DOHH2 (cell line): ENCODE measurements at regions not wholly inside any gene's neighbourhood (a gene's known extent, or its start where the extent isn't known, plus 50 kb on each side); places are given as distances from the start of the nearest gene placed in this dataset.

Experiments used
- H3F3A ChIP-seq: fragments of 200-600 bp; sonication (generic), shearing (Covaris generic); 2 replicates; pipeline ENCODE4 v1.6.0; 2016; ENCODE audit warnings: antibody characterized with exemption, mild to moderate bottlenecking; ENCODE audit not compliant: control insufficient read depth, insufficient read depth
- H3K27ac ChIP-seq: fragments of 200-600 bp; sonication (generic); 2 replicates; pipeline ENCODE4 v1.5.1; 2014; ENCODE audit warnings: low read depth, mild to moderate bottlenecking, low read length, moderate library complexity
- H3K27me3 ChIP-seq: fragments of 200-600 bp; sonication (generic); 2 replicates; pipeline ENCODE4 v1.6.1; 2014; ENCODE audit warnings: mild to moderate bottlenecking, low read length, mixed read lengths; ENCODE audit not compliant: control insufficient read depth
- H3K36me3 ChIP-seq: fragments of 200-600 bp; sonication (generic); 2 replicates; pipeline ENCODE4 v1.6.1; 2014; ENCODE audit warnings: mild to moderate bottlenecking, low read length, moderate library complexity, mixed read lengths; ENCODE audit not compliant: control insufficient read depth
- H3K4me1 ChIP-seq: fragments of 200-600 bp; sonication (generic); 2 replicates; pipeline ENCODE4 v1.6.1; 2014; ENCODE audit warnings: mild to moderate bottlenecking, low read length, mixed read lengths; ENCODE audit not compliant: control insufficient read depth
- H3K4me2 ChIP-seq: fragments of 200-600 bp; sonication (generic); 2 replicates; pipeline ENCODE4 v1.6.0; 2014; ENCODE audit warnings: mild to moderate bottlenecking, low read length, moderate library complexity
- H3K4me3 ChIP-seq: fragments of 200-600 bp; sonication (generic); 2 replicates; pipeline ENCODE4 v1.5.1; 2014; ENCODE audit warnings: mild to moderate bottlenecking, low read length, mixed read lengths
- H3K79me2 ChIP-seq: fragments of 200-600 bp; sonication (generic); 2 replicates; pipeline ENCODE4 v1.6.1; 2014; ENCODE audit warnings: mild to moderate bottlenecking, low read length, mixed read lengths; ENCODE audit not compliant: control insufficient read depth
- H3K9me2 ChIP-seq: fragments of 200-600 bp; sonication (generic); replicated peaks from 2 replicates; pipeline ENCODE4 v1.6.1; 2014; ENCODE audit warnings: mild to moderate bottlenecking, low read length, mixed read lengths; ENCODE audit not compliant: control insufficient read depth
- H3K9me3 ChIP-seq: fragments of 200-600 bp; sonication (generic); 2 replicates; pipeline ENCODE4 v1.6.1; 2014; ENCODE audit warnings: antibody characterized with exemption, low read length, mixed read lengths; ENCODE audit not compliant: control insufficient read depth, insufficient read depth
- H4K20me1 ChIP-seq: fragments of 200-600 bp; sonication (generic); 2 replicates; pipeline ENCODE4 v1.6.0; 2014; ENCODE audit warnings: low read depth, mild to moderate bottlenecking, antibody characterized with exemption, low read length, moderate library complexity; ENCODE audit not compliant: control insufficient read depth, insufficient read depth
- CTCF ChIP-seq: fragments of 200-600 bp; sonication (generic); IDR thresholded peaks from one replicate; pipeline ENCODE4 v1.5.1; 2014; ENCODE audit warnings: antibody characterized with exemption, mild to moderate bottlenecking, low read depth, low read length; ENCODE audit not compliant: poor library complexity, severe bottlenecking
- EZH2phosphoT487 ChIP-seq: fragments of 200-600 bp; sonication (generic); IDR thresholded peaks from 2 replicates; pipeline ENCODE4 v1.6.1; 2017; ENCODE audit warnings: borderline replicate concordance, mild to moderate bottlenecking, antibody characterized with exemption, low read length, moderate library complexity, mixed read lengths

GRCh38 chr1:96306809-96307560 is 414.6 kb upstream of the PTBP2 start:
- TF ChIP-seq EZH2phosphoT487 = no peak
- TF ChIP-seq CTCF = no peak
- no peaks in the 10 kb centered on the region for H3F3A ChIP-seq
- no peaks in the 10 kb centered on the region for H3K9me2 ChIP-seq
- H3K4me3 ChIP-seq = no peak overlapping the region
- H3K9me3 ChIP-seq = no peaks in the 10 kb centered on the region
- H3K4me1 ChIP-seq = no peaks in the 10 kb centered on the region
- no peaks in the 10 kb centered on the region for H3K79me2 ChIP-seq
- H4K20me1 ChIP-seq = no peaks in the 10 kb centered on the region
- H3K36me3 ChIP-seq = no peaks in the 10 kb centered on the region
- H3K27me3 ChIP-seq = no peaks in the 10 kb centered on the region
- no peak overlapping the region for H3K4me2 ChIP-seq
- no peak overlapping the region for H3K27ac ChIP-seq

DNA sequence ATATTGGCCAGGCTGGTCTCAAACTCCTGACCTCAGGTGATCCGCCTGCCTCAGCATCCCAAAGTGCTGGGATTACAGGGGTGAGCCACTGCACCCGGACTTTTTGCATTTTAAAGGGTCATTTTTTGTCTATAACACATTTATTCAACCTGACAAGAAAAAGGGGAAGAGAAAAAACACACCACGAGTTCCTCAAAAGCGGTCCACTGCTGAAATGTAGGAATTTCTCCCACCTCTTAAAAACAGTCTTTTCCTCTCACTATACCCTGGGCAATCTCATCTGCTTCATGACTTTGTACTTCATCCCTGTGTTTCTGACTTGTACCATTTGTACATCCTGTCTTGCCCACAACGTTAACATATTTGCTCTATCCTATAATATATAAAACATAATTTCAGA is 413.3 kb upstream of the PTBP2 start:
- Histone ChIP-seq H3K9me2 (no peaks in the 10 kb centered on the region), H3K9me3 (no peaks in the 10 kb centered on the region), H3F3A (no peaks in the 10 kb centered on the region), H4K20me1 (no peaks in the 10 kb centered on the region), H3K27me3 (no peaks in the 10 kb centered on the region), H3K79me2 (no peaks in the 10 kb centered on the region), H3K27ac (no peak overlapping the region), H3K4me2 (no peak overlapping the region), H3K36me3 (no peaks in the 10 kb centered on the region), H3K4me3 (no peak overlapping the region), H3K4me1 (no peaks in the 10 kb centered on the region)
- no peak for TF ChIP-seq EZH2phosphoT487
- no peak for TF ChIP-seq CTCF

DNA sequence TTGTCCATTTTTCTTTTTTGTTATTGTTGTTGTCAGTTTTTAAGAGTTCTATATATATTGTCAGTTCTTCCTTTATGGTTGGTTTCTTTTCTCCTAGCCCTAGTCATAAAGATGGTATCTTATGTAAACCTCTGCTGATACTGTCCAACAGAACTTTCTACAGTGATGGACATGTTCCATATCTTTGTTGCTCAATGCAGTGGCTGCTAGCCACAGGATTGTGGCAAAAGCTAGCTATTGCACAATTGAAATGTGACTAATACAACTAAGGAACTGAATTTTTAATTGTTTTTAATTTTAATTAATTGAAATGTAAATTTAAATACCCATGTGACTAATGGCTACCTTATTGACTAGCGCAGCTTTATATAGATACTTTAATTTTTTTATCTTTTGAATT is 411.8 kb upstream of the PTBP2 start:
- no peak overlapping the region for H3K4me2 ChIP-seq
- no peaks in the 10 kb centered on the region for H4K20me1 ChIP-seq
- no peaks in the 10 kb centered on the region for H3K27me3 ChIP-seq
- H3K4me3 ChIP-seq = no peak overlapping the region
- H3K79me2 ChIP-seq = no peaks in the 10 kb centered on the region
- H3K27ac ChIP-seq = no peak overlapping the region
- no peaks in the 10 kb centered on the region for H3K9me3 ChIP-seq
- H3K36me3 ChIP-seq = no peaks in the 10 kb centered on the region
- H3F3A ChIP-seq = no peaks in the 10 kb centered on the region
- no peaks in the 10 kb centered on the region for H3K4me1 ChIP-seq
- no peak for TF ChIP-seq CTCF
- H3K9me2 ChIP-seq = no peaks in the 10 kb centered on the region
